HG03139 (cell line): ENCODE measurements at regions not wholly inside any gene's neighbourhood (a gene's known extent, or its start where the extent isn't known, plus 50 kb on each side); places are given as distances from the start of the nearest gene placed in this dataset.

Source experiments
- ATAC-seq: cut with Tn5 transposase; IDR thresholded peaks from one replicate; pipeline ENCODE4 v1.9.1; 2021; ENCODE audit not compliant: unreplicated experiment

DNA sequence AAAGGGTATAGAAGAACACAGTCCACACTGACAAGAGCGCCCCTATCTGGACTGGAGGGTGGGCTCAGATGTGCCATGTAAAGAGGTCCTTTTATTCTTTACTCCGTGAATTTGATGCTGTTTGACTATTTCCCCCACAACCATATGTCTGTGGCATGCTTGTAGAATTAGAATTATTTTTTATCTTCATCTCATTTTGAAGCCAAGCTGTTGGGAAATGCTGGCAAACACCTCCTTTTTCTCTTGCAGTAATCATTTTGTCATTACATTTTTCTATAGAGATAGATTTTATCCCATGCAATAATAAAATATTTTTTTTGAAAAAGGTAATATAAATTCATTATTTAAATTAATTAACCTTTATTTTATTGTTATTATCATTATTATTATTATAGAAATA is 926.6 kb upstream of the AUTS2 start:
- no peak for ATAC-seq

DNA sequence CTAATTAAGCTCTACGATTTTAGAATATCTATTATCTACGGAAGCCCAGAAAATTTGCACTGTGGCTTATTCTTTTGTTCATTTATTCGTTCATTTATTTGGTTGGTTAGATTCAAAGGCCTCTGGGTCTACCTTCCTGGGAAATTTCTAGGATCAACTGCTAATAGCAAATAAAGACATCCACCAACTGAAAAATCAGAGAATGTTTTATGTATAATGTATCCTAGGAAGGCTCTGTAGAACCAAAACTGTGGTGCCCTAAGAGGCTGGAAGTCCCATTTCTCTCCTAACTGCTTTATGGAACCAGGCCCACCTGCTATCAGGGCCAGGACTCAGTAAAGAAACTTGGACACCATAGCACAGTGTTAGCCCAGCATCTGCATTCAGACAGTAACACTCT is 923.4 kb upstream of the AUTS2 start:
- ATAC-seq: no peak

DNA sequence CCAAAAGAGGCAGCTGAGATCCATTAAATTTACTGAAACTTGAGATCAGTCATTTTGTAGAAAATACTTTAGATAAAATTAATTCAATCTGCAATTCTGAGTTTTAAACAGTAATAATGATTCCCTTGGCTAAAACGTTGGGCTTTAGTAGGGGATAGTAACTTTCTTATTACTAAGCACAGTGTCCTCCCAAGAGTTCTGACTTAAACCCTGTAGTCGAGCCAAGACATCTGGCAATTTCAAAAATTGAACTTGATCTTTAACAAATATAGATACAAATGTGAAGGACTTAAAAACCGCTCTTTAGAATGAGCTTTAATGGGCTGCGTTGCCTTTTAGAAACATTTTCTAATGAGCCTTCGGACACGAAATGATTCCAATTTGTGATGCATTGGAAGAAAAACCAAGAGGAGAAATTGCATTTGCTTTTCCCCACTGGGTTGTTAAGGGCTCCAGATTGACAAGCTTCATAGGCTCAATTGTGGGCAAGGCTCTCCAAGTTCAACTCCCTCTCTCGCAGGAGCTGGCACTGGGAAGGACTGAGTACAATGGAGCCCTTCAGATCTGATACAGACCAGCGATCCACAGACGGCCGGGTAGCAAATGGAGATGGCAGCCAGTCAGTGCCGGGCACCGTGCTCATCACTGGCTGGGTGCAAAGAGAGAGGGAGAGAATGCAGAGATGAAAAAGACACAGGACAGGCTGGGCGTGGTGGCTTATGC is 921.3 kb upstream of the AUTS2 start:
- ATAC-seq: no peak

- no peak for ATAC-seq
These were observed 920.1 kb upstream of the AUTS2 start for GRCh38 chr7:68678196-68678595.

- no peak for ATAC-seq
These were observed 918.6 kb upstream of the AUTS2 start for GRCh38 chr7:68679459-68680234.

DNA sequence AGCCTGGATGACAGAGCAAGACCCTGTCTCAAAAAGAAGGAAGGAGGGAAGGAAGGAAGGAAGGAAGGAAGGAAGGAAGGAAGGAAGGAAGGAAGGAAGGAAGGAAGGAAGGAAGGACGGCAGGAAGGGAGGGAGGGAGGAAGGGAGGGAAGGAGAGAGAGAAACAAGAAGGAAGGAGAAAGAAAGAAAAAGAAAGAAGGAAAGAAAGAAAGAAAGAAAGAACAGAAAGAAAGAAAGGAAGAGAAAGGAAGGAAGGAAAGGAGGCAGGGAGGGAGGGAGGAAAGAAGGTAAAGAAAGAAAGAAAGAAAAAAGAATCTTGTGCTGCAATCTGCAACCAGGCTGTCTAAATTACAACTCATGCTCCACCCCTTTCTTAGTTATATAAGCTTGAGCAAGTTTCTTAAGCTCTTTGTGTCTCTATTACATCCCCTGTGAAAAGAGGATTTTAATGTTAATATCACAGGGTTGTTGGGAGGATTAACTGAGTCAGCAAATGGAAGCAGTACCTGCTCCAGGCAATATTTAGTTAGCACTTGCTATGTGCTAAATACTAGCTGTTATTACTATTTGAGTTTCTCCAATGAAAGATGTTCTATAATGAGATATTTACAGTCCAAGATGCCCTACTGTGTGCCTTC is 917.9 kb upstream of the AUTS2 start:
- ATAC-seq: no peak

GRCh38 chr7:68682910-68683309 is 915.4 kb upstream of the AUTS2 start:
- ATAC-seq: no peak

DNA sequence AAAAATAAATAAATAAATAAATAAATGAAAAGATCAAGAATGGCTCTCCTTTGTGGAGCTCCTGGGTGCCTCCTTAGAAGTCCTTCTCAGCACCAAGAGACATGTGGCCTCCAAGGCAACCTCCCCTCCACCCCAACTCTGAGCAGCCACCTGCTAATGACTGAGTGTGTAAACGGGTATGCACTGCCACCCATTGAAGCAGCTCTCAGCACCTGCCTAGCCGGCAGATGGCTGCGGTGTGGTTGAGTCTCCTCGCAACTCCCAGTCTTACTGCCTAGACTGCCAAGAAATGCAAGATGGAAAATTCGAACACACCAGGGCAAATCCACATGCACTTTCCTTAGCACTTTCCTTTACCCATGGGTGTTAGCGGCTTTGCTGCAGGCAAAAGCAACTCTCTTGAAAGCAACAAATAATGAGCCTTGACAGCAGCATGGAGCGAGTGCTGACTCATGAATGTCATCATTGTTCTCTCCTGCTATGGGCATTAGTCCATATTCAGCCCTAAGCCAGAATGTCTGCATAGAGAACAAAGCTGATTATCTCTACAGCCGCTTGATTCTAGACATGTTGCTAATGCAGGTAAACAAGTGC is 913.9 kb upstream of the AUTS2 start:
- ATAC-seq: no peak

DNA sequence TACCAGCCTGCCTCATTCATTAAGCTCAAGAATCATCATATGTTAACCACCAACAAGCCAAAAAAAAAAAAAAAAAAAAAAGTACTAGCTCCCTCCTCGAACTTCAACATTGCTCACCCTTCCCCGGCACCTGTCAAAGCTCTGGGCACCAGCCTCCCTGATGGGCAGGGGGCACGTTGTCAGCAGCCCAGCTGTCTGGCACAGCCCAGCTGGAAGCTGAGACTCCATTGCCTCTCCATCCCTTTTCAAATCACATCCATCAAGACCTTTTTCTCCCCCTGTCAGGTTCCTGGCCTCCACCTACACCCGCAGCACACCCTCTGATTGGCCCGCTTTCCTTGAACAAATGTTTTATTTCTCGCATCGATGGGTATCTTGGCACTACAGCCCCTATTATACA is 913.3 kb upstream of the AUTS2 start:
- ATAC-seq: no peak

DNA sequence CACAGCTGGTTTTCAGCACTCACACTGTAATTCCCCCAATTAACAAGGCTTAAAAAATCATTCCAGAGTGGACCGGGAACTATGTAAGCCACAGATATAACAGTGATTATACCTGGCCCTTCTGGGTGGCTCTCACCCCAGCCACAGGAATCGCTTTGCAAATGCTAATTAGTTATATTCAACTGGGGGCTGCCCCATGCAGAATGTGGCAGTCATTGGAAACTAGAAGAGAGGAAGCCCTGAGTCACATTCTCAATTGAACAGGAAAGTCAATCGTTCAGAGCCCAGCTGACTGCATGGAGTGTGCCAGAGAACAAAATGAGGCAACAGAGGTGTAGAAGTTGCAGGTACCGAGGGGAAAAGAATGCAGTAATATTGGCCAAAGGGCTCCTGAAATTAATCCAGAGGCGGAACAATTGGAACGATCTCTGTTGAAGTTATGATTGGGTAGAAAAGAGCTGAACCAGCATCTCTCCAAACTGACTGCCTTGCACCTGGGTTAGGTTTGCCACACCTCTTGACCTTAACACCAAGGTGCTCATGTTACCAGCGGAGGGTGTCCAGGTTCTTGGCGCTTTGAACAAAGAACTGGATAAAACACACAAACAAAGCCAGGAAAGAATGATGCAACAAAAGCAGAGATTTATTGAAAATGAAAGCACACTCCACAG is 909.7 kb upstream of the AUTS2 start:
- no peak for ATAC-seq

DNA sequence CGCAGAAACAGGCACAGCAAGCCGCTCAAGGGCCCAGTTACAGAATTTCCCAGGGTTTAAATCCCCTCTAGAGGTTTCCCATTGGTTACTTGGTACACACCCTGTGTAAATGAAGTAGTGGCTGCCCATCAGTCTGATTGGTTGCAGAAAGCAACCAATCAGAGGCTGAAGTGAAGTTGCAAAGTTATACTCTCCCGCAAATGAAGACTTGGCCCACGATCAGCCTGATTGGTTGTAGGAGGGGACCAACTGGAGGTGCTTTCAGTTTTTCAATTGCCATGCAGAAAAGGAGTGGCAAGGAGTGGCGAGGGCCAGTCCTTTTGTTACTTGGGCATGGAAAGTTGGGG is 909.2 kb upstream of the AUTS2 start:
- ATAC-seq: no peak

DNA sequence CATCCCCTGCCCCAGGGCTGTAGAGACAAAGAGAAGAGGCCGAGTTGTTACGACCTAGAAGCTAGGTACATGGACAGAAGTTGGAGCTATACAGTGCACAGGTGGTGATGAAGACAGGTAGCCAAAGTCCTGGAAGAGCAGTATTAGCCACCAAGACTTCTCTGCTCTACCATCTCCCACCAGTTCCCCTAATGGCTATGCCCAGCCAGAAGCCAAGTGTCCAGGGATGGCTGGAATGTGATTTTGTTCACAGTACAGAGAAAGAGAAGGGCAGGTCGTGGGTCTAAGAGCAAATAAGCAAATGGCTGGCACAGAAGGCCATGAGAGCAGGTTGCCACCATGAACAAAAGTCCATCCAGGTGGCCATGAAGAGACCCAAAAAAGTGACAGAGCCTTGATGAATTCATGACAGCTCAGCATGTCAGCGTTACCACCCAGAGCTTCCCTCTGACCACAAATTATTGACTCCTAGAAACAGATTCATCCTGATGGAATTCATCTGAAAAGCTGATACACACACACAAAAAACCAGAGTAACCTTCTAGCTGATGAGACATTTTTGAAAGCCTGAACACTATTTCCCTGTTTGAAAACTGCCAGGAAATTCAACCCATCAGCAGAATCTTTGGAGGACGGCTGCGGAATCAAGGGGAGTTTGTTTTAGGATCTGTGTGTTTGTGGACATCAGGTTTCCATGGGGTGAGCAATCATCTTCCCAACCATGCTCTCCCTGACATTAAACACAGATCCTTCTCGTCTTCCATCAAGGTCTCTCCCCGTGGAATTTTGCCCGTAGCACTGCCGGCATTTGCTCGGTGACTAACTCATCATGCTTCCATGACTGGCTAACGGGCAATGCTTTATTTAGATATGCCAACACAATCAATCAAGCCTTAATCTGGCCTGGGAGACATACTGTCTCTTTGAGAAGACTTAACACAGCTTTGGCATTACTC is 906.7 kb upstream of the AUTS2 start:
- ATAC-seq: no peak

DNA sequence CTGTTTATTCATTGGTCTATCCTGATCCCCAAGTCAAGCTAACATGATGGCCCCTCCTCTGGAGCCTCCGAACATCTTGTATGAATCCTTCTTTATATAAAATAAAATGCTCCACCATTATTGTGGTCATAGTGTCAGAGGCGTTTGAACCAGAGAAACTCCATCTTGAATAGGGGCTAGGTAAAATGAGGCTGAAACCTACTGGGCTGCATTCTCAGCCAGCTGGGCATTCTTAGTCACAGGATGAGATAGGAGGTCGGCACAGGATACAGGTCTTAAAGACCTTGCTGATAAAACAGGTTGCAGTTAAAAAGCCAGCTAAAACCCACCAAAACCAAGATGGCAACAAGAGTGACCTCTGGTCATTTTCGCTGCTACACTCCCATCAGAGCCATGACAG is 905.8 kb upstream of the AUTS2 start:
- ATAC-seq: no peak

DNA sequence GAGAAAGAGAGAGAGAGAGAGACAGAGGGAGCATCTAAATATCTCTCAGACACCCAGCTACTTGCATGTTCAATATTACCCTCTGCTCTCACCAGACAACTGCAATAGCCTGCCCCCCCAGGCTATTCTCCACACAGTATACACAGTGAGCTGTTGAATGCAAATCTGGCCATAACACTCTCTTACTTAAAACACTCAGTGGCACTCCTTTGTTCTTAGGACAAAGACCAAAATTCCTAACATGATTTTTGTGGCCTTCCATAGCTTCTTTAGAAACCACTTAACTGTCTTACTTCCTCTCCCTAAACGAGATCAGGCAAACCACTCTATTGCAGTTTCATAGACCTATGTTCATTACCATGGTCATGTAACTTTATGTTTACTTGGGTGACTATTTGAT is 903.6 kb upstream of the AUTS2 start:
- ATAC-seq: no peak

DNA sequence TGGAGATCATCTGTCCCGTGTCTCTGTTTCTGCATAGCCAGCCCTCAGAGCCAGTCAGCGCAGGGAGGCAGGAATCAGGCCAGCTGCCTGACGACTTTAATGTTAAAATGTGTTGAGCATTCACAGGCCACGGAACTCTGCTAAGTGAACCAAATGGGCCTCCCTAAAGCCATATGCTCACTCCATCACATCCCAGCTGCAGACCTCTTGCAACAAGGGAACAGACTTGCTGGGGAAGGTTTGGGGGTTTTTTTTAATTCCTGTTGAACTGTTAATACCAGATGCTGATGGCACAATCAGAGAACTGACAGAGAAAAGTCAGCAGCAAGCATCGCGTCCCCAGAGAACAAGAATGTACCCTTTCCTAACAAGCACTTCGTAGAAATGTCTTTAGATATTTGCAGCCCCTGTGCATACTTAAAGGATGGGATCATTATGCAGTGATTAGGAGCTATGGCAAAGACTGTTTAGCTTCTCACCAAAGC is 900.4 kb upstream of the AUTS2 start:
- ATAC-seq: no peak

GRCh38 chr7:68699090-68699711 is 899.1 kb upstream of the AUTS2 start:
- ATAC-seq: no peak

- ATAC-seq: no peak
These were observed 897.9 kb upstream of the AUTS2 start for GRCh38 chr7:68700414-68700813.

GRCh38 chr7:68706291-68706690 is 892.0 kb upstream of the AUTS2 start:
- ATAC-seq: no peak

GRCh38 chr7:68707159-68707558 is 891.1 kb upstream of the AUTS2 start:
- ATAC-seq: no peak

DNA sequence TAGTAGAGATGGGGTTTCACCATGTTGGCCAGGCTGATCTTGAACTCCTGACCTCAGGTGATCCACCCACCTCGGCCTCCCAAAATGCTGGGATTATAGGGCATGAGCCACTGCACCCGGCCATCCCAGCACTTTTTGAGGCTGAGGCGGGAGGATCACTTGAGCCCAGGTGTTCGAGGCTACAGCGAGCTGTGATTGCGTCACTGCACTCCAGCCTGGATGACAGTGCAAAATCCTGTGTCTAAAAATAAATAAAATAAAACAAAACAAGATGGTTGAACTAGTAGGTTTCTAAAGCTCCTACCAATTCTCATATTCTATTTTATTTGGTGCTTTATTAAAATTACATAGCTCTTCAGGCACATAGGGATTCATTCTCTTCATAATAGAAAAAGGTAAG is 890.3 kb upstream of the AUTS2 start:
- no peak for ATAC-seq
